ENCODE measurements at regions not wholly inside any gene's neighbourhood (a gene's known extent, or its start where the extent isn't known, plus 50 kb on each side); places are given as distances from the start of the nearest gene placed in this dataset.

GRCh38 chr1:234550341-234551031 is 59.5 kb downstream of the IRF2BP2 start:
- Histone ChIP-seq H3K4me1 (peaks cover 27% of the 10 kb centered on the region), H3K27me3 (replicated peaks; ENCODE audit: control insufficient read depth, insufficient read depth, low read length) (no peaks in the 10 kb centered on the region), H3K9me3 (no peaks in the 10 kb centered on the region), H3K4me3 (ENCODE audit: low read depth, low read length) (no peak overlapping the region), H3K36me3 (ENCODE audit: control insufficient read depth, insufficient read depth, low read length) (no peaks in the 10 kb centered on the region)
- POLR2A ChIA-PET, result no interaction called here
- CTCF ChIA-PET, result no interaction called here
- no peaks in the 10 kb centered on the region for H3K9me3 Mint-ChIP-seq (ENCODE audit: unreplicated experiment)
- H3K4me1 Mint-ChIP-seq (ENCODE audit: low read depth, unreplicated experiment), result peaks cover 29% of the 10 kb centered on the region
- no peaks in the 10 kb centered on the region for H3K27me3 Mint-ChIP-seq (ENCODE audit: insufficient read depth, unreplicated experiment)
- intact Hi-C loops (cut with micrococcal nuclease; ENCODE audit: unreplicated experiment), result no loop called here
- TF ChIP-seq CTCF (IDR thresholded peaks at IDR 0.05; ENCODE audit: insufficient read depth in 1 of 2, low read depth in 1 of 2, low read length in 1 of 2, severe bottlenecking in 1 of 2, unreplicated experiment in 1 of 2), result no peak
- peaks cover 4% of the 10 kb centered on the region for H3K36me3 Mint-ChIP-seq (ENCODE audit: insufficient read depth, unreplicated experiment)
- no peak overlapping the region for H3K27ac Mint-ChIP-seq (ENCODE audit: unreplicated experiment)
- BruUV-seq (replicated peaks), result no TSS peak
- DNase-seq, result no peak
- no peak overlapping the region for H3K4me3 Mint-ChIP-seq (ENCODE audit: unreplicated experiment)

- H3K9me3 ChIP-seq, result no peaks in the 10 kb centered on the region
- H3K4me3 Mint-ChIP-seq (ENCODE audit: unreplicated experiment), result no peak overlapping the region
- peaks cover 36% of the 10 kb centered on the region for H3K4me1 ChIP-seq
- H3K27me3 ChIP-seq (replicated peaks; ENCODE audit: control insufficient read depth, insufficient read depth, low read length), result no peaks in the 10 kb centered on the region
- intact Hi-C loops (cut with micrococcal nuclease; ENCODE audit: unreplicated experiment), result no loop called here
- CTCF ChIA-PET, result no interaction called here
- H3K27ac Mint-ChIP-seq (ENCODE audit: unreplicated experiment), result no peak overlapping the region
- DNase-seq, result no peak
- H3K36me3 Mint-ChIP-seq (ENCODE audit: insufficient read depth, unreplicated experiment), result peaks cover 4% of the 10 kb centered on the region
- no peak overlapping the region for H3K4me3 ChIP-seq (ENCODE audit: low read depth, low read length)
- no peaks in the 10 kb centered on the region for H3K27me3 Mint-ChIP-seq (ENCODE audit: insufficient read depth, unreplicated experiment)
- H3K36me3 ChIP-seq (ENCODE audit: control insufficient read depth, insufficient read depth, low read length), result no peaks in the 10 kb centered on the region
- no peak for TF ChIP-seq CTCF (IDR thresholded peaks at IDR 0.05; ENCODE audit: insufficient read depth in 1 of 2, low read depth in 1 of 2, low read length in 1 of 2, severe bottlenecking in 1 of 2, unreplicated experiment in 1 of 2)
- H3K9me3 Mint-ChIP-seq (ENCODE audit: unreplicated experiment), result no peaks in the 10 kb centered on the region
- peaks cover 38% of the 10 kb centered on the region for H3K4me1 Mint-ChIP-seq (ENCODE audit: low read depth, unreplicated experiment)
- BruUV-seq (replicated peaks), result no TSS peak
- POLR2A ChIA-PET, result no interaction called here
Observed at GRCh38 chr1:234549447-234550021, 60.4 kb downstream of the IRF2BP2 start.

- TF ChIP-seq CTCF (IDR thresholded peaks at IDR 0.05; ENCODE audit: insufficient read depth in 1 of 2, low read depth in 1 of 2, low read length in 1 of 2, severe bottlenecking in 1 of 2, unreplicated experiment in 1 of 2), result no peak
- H3K27me3 ChIP-seq (replicated peaks; ENCODE audit: control insufficient read depth, insufficient read depth, low read length), result no peaks in the 10 kb centered on the region
- no peaks in the 10 kb centered on the region for H3K36me3 ChIP-seq (ENCODE audit: control insufficient read depth, insufficient read depth, low read length)
- no peaks in the 10 kb centered on the region for H3K9me3 ChIP-seq
- intact Hi-C loops (cut with micrococcal nuclease; ENCODE audit: unreplicated experiment), result loop anchor here (1.0 to 2.0 kb wide), 5 partner anchors 9 to 51 kb away; no protein-coding TSS in a partner anchor
- Mint-ChIP-seq H3K27ac (ENCODE audit: unreplicated experiment) (peak overlapping the region; percentile 48), H3K27me3 (ENCODE audit: insufficient read depth, unreplicated experiment) (no peaks in the 10 kb centered on the region), H3K4me1 (ENCODE audit: low read depth, unreplicated experiment) (peaks cover 32% of the 10 kb centered on the region), H3K4me3 (ENCODE audit: unreplicated experiment) (no peak overlapping the region), H3K36me3 (ENCODE audit: insufficient read depth, unreplicated experiment) (no peaks in the 10 kb centered on the region), H3K9me3 (ENCODE audit: unreplicated experiment) (no peaks in the 10 kb centered on the region)
- DNase-seq, result no peak
- BruUV-seq (replicated peaks), result no TSS peak
- CTCF ChIA-PET, result interaction anchor here (1.3 to 1.4 kb wide), 2 partner anchors 51 to 54 kb away, joined by 3 to 6 read pairs; no protein-coding TSS in a partner anchor
- H3K4me1 ChIP-seq, result peaks cover 39% of the 10 kb centered on the region
- no peak overlapping the region for H3K4me3 ChIP-seq (ENCODE audit: low read depth, low read length)
- POLR2A ChIA-PET, result interaction anchor here (0.9 to 1.3 kb wide), 3 partner anchors 64 to 169 kb away, joined by 3 to 6 read pairs (median 5); no protein-coding TSS in a partner anchor
Observed at GRCh38 chr1:234546890-234547788, 62.8 kb downstream of the IRF2BP2 start.

All from Caco-2 (cell line).